PC-3 (cell line): ENCODE measurements at regions not wholly inside any gene's neighbourhood (a gene's known extent, or its start where the extent isn't known, plus 50 kb on each side); places are given as distances from the start of the nearest gene placed in this dataset.

Source experiments
- EZH2 ChIP-seq: fragments of 300-600 bp; sonication (generic); IDR thresholded peaks from one replicate; pipeline ENCODE4 v1.6.1; 2017; ENCODE audit warnings: antibody characterized with exemption, mild to moderate bottlenecking, low read length; ENCODE audit not compliant: unreplicated experiment
- EZH2phosphoT487 ChIP-seq: fragments of 300-600 bp; sonication (generic); IDR thresholded peaks from 2 replicates; pipeline ENCODE4 v1.6.1; 2018; ENCODE audit warnings: mild to moderate bottlenecking, antibody characterized with exemption, low read length, borderline replicate concordance
- TF ChIP-seq, protein P1 (sequence below): fragments of 300-600 bp; sonication (generic); conservative IDR thresholded peaks from 2 replicates; pipeline ENCODE4 v1.5.1; 2017; ENCODE audit warnings: antibody characterized with exemption, low read depth, mild to moderate bottlenecking, low read length

DNA sequence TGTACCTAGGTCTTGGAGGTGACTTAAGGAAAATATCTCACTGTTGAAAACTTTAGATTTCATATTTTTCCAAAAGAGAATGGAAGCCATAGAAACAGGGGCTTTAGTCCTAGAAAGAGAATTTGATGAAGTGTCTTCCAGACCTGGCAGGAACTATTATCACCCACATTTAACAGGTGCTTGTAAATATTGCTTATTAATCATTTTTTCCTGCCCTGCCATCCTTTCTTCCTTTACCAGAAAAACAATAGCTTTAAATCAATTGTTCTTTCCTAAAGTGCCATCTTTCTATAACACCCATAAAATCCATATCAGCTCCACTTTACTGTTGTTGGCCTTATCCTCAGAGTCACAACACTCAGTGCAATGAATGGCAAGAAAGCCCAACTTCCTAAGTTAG is 350.9 kb downstream of the YTHDC2 start:
- TF ChIP-seq, protein P1, sequence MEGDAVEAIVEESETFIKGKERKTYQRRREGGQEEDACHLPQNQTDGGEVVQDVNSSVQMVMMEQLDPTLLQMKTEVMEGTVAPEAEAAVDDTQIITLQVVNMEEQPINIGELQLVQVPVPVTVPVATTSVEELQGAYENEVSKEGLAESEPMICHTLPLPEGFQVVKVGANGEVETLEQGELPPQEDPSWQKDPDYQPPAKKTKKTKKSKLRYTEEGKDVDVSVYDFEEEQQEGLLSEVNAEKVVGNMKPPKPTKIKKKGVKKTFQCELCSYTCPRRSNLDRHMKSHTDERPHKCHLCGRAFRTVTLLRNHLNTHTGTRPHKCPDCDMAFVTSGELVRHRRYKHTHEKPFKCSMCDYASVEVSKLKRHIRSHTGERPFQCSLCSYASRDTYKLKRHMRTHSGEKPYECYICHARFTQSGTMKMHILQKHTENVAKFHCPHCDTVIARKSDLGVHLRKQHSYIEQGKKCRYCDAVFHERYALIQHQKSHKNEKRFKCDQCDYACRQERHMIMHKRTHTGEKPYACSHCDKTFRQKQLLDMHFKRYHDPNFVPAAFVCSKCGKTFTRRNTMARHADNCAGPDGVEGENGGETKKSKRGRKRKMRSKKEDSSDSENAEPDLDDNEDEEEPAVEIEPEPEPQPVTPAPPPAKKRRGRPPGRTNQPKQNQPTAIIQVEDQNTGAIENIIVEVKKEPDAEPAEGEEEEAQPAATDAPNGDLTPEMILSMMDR: no peak
- TF ChIP-seq EZH2: no peak
- TF ChIP-seq EZH2phosphoT487: no peak
